ENCODE measurements at regions not wholly inside any gene's neighbourhood (a gene's known extent, or its start where the extent isn't known, plus 50 kb on each side); places are given as distances from the start of the nearest gene placed in this dataset.

DNA sequence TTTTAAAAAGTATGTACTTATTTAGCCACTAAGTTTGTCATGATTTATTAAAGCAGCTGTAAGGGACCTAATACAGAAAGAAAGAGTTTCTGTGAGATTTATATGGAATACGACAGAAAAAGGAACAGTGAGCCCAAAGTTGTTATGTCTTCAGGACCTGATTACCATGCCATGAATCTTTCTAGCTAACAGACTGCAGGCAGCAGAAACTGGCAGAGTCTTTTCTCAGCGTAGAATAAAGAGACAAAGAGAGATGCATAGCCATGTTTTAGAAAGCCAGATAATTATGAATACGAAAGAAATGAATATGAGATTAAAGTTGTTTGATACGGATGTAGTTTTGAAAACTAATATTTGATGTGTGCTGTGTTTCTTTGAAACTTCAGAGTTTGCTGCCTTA is 624.1 kb upstream of the ADGRB3 start:
- H4K20me1 ChIP-seq (ENCODE audit: insufficient read depth, low read length): no peaks in the 10 kb centered on the region

DNA sequence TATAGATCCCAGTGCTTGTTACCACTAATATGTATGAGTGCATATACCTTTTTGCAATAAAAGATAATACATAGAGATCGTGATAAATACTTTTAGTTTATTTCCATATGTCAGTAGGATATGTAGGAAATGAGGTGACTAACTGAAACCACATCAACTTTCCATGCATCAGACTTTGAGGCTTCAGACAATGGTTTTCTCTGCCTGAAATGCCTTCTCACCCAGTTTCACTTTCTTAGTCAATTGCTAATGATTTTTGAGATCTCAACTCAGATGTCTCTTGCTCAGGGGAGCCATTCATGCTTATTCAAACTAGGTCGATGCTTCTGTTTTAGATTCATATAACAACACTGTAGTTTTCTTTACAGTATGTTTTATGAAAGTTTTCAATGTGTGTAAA is 626.6 kb upstream of the ADGRB3 start:
- Histone ChIP-seq H3K4me2 (ENCODE audit: insufficient read depth, low read length) (no peak overlapping the region), H3K27ac (ENCODE audit: low read length) (no peak overlapping the region), H3K27me3 (ENCODE audit: insufficient read depth, low read length, poor library complexity) (no peaks in the 10 kb centered on the region), H4K20me1 (ENCODE audit: insufficient read depth, low read length) (no peaks in the 10 kb centered on the region), H3K9me3 (ENCODE audit: insufficient read depth, low read length, severe bottlenecking) (no peaks in the 10 kb centered on the region), H3K4me1 (ENCODE audit: insufficient read depth, low read length) (no peaks in the 10 kb centered on the region), H2AFZ (ENCODE audit: low read depth, low read length) (no peak overlapping the region), H3K36me3 (ENCODE audit: insufficient read depth, low read length) (no peaks in the 10 kb centered on the region), H3K79me2 (ENCODE audit: insufficient read depth, low read length) (no peaks in the 10 kb centered on the region), H3K4me3 (ENCODE audit: low read depth in 1 of 2, low read length in 2 of 2) (no peak overlapping the region), H3K9ac (ENCODE audit: low read depth, low read length) (no peak overlapping the region)
- no peak for DNase-seq
- no peak for ATAC-seq (ENCODE audit: insufficient read depth, low read depth)
- TF ChIP-seq, protein P1, sequence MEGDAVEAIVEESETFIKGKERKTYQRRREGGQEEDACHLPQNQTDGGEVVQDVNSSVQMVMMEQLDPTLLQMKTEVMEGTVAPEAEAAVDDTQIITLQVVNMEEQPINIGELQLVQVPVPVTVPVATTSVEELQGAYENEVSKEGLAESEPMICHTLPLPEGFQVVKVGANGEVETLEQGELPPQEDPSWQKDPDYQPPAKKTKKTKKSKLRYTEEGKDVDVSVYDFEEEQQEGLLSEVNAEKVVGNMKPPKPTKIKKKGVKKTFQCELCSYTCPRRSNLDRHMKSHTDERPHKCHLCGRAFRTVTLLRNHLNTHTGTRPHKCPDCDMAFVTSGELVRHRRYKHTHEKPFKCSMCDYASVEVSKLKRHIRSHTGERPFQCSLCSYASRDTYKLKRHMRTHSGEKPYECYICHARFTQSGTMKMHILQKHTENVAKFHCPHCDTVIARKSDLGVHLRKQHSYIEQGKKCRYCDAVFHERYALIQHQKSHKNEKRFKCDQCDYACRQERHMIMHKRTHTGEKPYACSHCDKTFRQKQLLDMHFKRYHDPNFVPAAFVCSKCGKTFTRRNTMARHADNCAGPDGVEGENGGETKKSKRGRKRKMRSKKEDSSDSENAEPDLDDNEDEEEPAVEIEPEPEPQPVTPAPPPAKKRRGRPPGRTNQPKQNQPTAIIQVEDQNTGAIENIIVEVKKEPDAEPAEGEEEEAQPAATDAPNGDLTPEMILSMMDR (IDR thresholded peaks at IDR 0.05; ENCODE audit: borderline replicate concordance, extremely low read depth, low read length, poor library complexity, severe bottlenecking): no peak
- no peak for TF ChIP-seq EZH2 (IDR thresholded peaks at IDR 0.05; ENCODE audit: borderline replicate concordance, low read depth, low read length, severe bottlenecking)

More for the DNA sequence above, 624.1 kb upstream of the ADGRB3 start:
- Histone ChIP-seq H3K9me3 (ENCODE audit: insufficient read depth, low read length, severe bottlenecking) (no peaks in the 10 kb centered on the region), H3K27me3 (ENCODE audit: insufficient read depth, low read length, poor library complexity) (no peaks in the 10 kb centered on the region), H3K4me2 (ENCODE audit: insufficient read depth, low read length) (no peak overlapping the region), H3K79me2 (ENCODE audit: insufficient read depth, low read length) (no peaks in the 10 kb centered on the region), H2AFZ (ENCODE audit: low read depth, low read length) (no peak overlapping the region), H3K27ac (ENCODE audit: low read length) (no peak overlapping the region), H3K4me1 (ENCODE audit: insufficient read depth, low read length) (no peaks in the 10 kb centered on the region), H3K36me3 (ENCODE audit: insufficient read depth, low read length) (no peaks in the 10 kb centered on the region), H3K4me3 (ENCODE audit: low read depth in 1 of 2, low read length in 2 of 2) (no peak overlapping the region), H3K9ac (ENCODE audit: low read depth, low read length) (no peak overlapping the region)
- DNase-seq (no peak), ATAC-seq (ENCODE audit: insufficient read depth, low read depth) (no peak)
- TF ChIP-seq, protein P1 (IDR thresholded peaks at IDR 0.05; ENCODE audit: borderline replicate concordance, extremely low read depth, low read length, poor library complexity, severe bottlenecking): no peak
- no peak for TF ChIP-seq EZH2 (IDR thresholded peaks at IDR 0.05; ENCODE audit: borderline replicate concordance, low read depth, low read length, severe bottlenecking)

DNA sequence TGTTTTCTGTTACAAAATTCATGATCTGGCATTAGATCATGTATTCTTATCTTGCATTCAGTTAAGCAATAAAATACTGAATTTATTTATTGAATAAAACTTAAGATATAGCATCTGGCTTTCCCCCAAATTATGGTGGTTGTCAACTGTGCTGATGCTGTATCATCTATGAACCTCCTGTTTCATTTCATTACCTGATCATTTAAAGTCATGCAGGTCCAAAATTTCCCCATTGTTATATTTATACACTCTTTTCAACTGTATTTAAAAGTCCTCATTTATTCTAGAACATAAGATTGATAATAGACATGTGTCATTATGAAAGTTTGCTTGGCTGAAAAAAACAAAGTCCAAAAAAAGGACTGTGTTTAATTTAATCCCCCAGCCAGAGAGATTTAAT is 627.4 kb upstream of the ADGRB3 start:
- DNase-seq: no peak
- Histone ChIP-seq H3K36me3 (ENCODE audit: insufficient read depth, low read length) (no peaks in the 10 kb centered on the region), H4K20me1 (ENCODE audit: insufficient read depth, low read length) (no peaks in the 10 kb centered on the region), H3K4me3 (ENCODE audit: low read depth in 1 of 2, low read length in 2 of 2) (no peak overlapping the region), H3K27me3 (ENCODE audit: insufficient read depth, low read length, poor library complexity) (no peaks in the 10 kb centered on the region), H3K27ac (ENCODE audit: low read length) (no peak overlapping the region), H3K9ac (ENCODE audit: low read depth, low read length) (no peak overlapping the region), H3K4me2 (ENCODE audit: insufficient read depth, low read length) (no peak overlapping the region), H3K9me3 (ENCODE audit: insufficient read depth, low read length, severe bottlenecking) (no peaks in the 10 kb centered on the region), H3K79me2 (ENCODE audit: insufficient read depth, low read length) (no peaks in the 10 kb centered on the region), H2AFZ (ENCODE audit: low read depth, low read length) (no peak overlapping the region), H3K4me1 (ENCODE audit: insufficient read depth, low read length) (no peaks in the 10 kb centered on the region)
- ATAC-seq (ENCODE audit: insufficient read depth, low read depth): no peak
- TF ChIP-seq, protein P1 (IDR thresholded peaks at IDR 0.05; ENCODE audit: borderline replicate concordance, extremely low read depth, low read length, poor library complexity, severe bottlenecking): no peak
- no peak for TF ChIP-seq EZH2 (IDR thresholded peaks at IDR 0.05; ENCODE audit: borderline replicate concordance, low read depth, low read length, severe bottlenecking)

DNA sequence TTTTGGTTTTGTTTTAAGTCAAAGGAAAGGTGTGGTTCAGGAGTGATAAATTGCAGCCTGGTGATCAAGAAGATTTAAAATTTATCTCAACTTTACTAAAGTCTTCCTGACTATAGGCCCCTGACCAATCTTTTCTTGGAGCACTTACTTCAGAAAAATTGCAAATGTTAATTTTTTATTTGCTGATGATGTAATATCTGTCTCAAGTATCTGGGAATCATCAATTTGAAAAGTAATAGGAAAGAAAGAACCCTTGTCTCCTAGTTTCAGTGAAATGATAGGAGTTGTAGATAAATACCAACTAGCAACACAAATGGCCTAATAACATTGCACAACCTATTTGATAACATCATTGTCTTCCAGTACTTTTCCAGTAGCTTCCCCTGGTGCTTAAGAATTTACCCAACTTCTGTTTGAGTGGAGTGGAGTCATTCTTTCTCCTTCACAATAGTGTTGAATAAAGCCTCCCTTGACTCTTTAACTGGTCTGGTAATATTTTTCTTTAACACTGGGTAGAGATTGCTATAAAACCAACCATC is 648.3 kb upstream of the ADGRB3 start:
- H2AFZ ChIP-seq (ENCODE audit: low read depth, low read length): no peak overlapping the region
- H3K9me3 ChIP-seq (ENCODE audit: insufficient read depth, low read length, severe bottlenecking): no peaks in the 10 kb centered on the region
- no peaks in the 10 kb centered on the region for H3K36me3 ChIP-seq (ENCODE audit: insufficient read depth, low read length)
- no peaks in the 10 kb centered on the region for H4K20me1 ChIP-seq (ENCODE audit: insufficient read depth, low read length)
- no peaks in the 10 kb centered on the region for H3K79me2 ChIP-seq (ENCODE audit: insufficient read depth, low read length)
- DNase-seq (no peak), ATAC-seq (ENCODE audit: insufficient read depth, low read depth) (no peak)
- H3K4me3 ChIP-seq (ENCODE audit: low read depth in 1 of 2, low read length in 2 of 2): no peak overlapping the region
- H3K9ac ChIP-seq (ENCODE audit: low read depth, low read length): no peak overlapping the region
- TF ChIP-seq EZH2 (IDR thresholded peaks at IDR 0.05; ENCODE audit: borderline replicate concordance, low read depth, low read length, severe bottlenecking): no peak
- TF ChIP-seq, protein P1 (IDR thresholded peaks at IDR 0.05; ENCODE audit: borderline replicate concordance, extremely low read depth, low read length, poor library complexity, severe bottlenecking): no peak
- H3K27me3 ChIP-seq (ENCODE audit: insufficient read depth, low read length, poor library complexity): no peaks in the 10 kb centered on the region
- H3K4me1 ChIP-seq (ENCODE audit: insufficient read depth, low read length): no peaks in the 10 kb centered on the region
- H3K27ac ChIP-seq (ENCODE audit: low read length): no peak overlapping the region
- H3K4me2 ChIP-seq (ENCODE audit: insufficient read depth, low read length): no peak overlapping the region
